Lower lobe of right lung (tissue), 2 donors: ENCODE measurements at regions not wholly inside any gene's neighbourhood (a gene's known extent, or its start where the extent isn't known, plus 50 kb on each side); places are given as distances from the start of the nearest gene placed in this dataset.

Source experiments
- ATAC-seq, 2 donors: fragments of 200-7000 bp; cut with Tn5 transposase; one replicate each; pipeline ENCODE4 v1.9.1; 2020 to 2022; ENCODE audit warnings: mild to moderate bottlenecking in 2 of 2, moderate library complexity in 2 of 2
- DNase-seq: peaks from one replicate; pipeline ENCODE4 v3.0.0-alpha.2; 2020
- H3K27ac ChIP-seq: fragments of 200-600 bp; one replicate; pipeline ENCODE4 v1.8.0; 2022
- H3K27me3 ChIP-seq: fragments of 200-600 bp; one replicate; pipeline ENCODE4 v1.8.0; 2022; ENCODE audit warnings: low read depth
- H3K36me3 ChIP-seq: fragments of 200-600 bp; one replicate; pipeline ENCODE4 v1.8.0; 2022; ENCODE audit warnings: mild to moderate bottlenecking
- H3K4me1 ChIP-seq: fragments of 200-600 bp; one replicate; pipeline ENCODE4 v1.8.0; 2022
- H3K4me3 ChIP-seq: fragments of 200-600 bp; one replicate; pipeline ENCODE4 v1.8.0; 2022; ENCODE audit warnings: mild to moderate bottlenecking
- H3K9me3 ChIP-seq: fragments of 200-600 bp; one replicate; pipeline ENCODE4 v1.8.0; 2022
- intact Hi-C: fragments of 100-400 bp; cut with DNase I; formaldehyde crosslinking; loops from one replicate; pipeline ENCODE4 v1.11.0; 2022
- TF ChIP-seq, protein P1 (sequence below): fragments of 200-600 bp; IDR thresholded peaks from one replicate; pipeline ENCODE4 v1.8.0; 2022; ENCODE audit warnings: antibody characterized with exemption, mild to moderate bottlenecking
- donor health status: DM: no; HTN: yes; CAD: no; lungs with severe emphysema.

DNA sequence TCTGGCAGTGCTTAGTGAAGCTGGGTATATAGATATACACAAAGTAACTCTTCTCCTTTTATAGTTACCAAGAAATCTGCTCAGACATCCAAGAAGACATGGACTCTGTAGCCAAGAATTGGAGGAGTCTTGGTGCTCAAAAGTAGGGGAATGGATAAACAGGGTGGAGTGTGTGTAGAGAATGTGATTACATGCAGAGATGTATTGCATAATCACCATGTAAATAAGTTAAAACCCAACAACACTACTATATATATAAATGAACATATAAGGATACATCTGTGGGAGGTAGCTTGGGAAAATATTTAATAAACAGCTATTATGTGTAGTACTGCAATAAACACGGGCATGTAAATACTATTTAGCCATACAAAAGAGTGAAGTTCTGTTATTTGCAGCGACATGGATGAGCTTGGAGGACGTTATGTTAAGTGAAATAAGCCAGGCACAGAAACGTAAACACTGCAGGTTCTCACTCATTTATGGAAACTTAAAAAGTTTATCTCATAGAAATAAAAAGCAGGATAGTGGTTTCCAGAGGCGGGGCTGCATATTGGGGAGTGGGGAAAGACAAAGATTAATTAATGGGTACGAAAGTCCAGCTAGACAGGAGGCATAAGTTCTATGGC is 207.5 kb downstream of the TENT4A start:
- Histone ChIP-seq H3K36me3 (no peaks in the 10 kb centered on the region), H3K4me3 (no peak overlapping the region), H3K27ac (no peak overlapping the region), H3K27me3 (no peaks in the 10 kb centered on the region), H3K9me3 (no peaks in the 10 kb centered on the region), H3K4me1 (no peaks in the 10 kb centered on the region)
- DNase-seq (no peak), ATAC-seq (no peak)
- intact Hi-C loops = no loop called here
- TF ChIP-seq, protein P1, sequence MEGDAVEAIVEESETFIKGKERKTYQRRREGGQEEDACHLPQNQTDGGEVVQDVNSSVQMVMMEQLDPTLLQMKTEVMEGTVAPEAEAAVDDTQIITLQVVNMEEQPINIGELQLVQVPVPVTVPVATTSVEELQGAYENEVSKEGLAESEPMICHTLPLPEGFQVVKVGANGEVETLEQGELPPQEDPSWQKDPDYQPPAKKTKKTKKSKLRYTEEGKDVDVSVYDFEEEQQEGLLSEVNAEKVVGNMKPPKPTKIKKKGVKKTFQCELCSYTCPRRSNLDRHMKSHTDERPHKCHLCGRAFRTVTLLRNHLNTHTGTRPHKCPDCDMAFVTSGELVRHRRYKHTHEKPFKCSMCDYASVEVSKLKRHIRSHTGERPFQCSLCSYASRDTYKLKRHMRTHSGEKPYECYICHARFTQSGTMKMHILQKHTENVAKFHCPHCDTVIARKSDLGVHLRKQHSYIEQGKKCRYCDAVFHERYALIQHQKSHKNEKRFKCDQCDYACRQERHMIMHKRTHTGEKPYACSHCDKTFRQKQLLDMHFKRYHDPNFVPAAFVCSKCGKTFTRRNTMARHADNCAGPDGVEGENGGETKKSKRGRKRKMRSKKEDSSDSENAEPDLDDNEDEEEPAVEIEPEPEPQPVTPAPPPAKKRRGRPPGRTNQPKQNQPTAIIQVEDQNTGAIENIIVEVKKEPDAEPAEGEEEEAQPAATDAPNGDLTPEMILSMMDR = no peak

DNA sequence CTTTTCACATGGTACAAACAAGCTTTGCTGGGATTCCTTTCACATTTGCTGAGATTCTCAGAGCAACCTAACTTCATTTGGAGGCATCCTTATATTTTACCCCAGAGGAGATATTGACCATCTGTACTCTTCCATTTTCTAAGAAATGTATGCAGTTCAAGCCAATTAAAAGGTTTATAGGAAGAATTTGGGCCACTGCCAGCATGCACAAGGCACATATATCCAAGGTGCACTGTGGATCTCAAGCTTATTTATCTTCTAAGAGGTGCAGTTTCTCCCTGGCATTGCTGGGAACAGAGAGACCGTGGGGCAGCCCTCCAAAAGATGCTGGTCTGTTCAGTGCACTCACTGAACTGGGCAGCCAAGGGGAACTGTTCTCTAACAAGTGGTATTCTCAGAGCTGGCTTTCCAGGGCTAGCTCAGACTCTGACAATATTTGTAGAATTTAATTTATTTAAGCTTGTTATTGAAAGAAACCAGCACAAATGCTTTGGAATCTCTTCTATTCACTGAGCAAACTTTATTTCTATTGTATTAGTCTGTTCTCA is 213.3 kb downstream of the TENT4A start:
- no peaks in the 10 kb centered on the region for H3K4me1 ChIP-seq
- DNase-seq = no peak
- H3K27ac ChIP-seq = no peak overlapping the region
- H3K27me3 ChIP-seq = no peaks in the 10 kb centered on the region
- no peaks in the 10 kb centered on the region for H3K36me3 ChIP-seq
- intact Hi-C loops = no loop called here
- no peaks in the 10 kb centered on the region for H3K9me3 ChIP-seq
- no peak for ATAC-seq
- TF ChIP-seq, protein P1 = no peak
- H3K4me3 ChIP-seq = no peak overlapping the region

DNA sequence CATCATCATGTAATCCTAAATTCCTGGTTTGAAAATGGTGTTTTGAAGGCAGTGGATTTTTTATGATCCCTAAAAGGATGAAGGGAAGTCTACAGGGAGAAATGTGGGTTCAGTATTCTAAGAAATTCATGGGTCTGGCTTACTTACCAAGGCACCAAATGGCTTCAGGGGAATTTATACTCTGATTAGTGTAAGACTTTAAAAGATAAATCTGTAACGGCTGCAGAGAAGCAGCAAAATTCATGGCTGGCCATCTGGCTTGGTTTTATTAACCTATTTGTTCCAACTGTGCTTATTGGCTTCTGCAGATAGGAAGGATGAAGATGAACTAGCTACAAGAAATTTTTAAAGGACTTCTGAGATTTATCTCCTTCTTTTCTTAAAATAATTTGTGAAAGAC is 222.8 kb downstream of the TENT4A start:
- no peak for DNase-seq
- TF ChIP-seq, protein P1 = no peak
- H3K27me3 ChIP-seq = no peaks in the 10 kb centered on the region
- ATAC-seq = no peak
- H3K4me3 ChIP-seq = no peak overlapping the region
- H3K36me3 ChIP-seq = no peaks in the 10 kb centered on the region
- no peaks in the 10 kb centered on the region for H3K9me3 ChIP-seq
- intact Hi-C loops = no loop called here
- no peaks in the 10 kb centered on the region for H3K4me1 ChIP-seq
- no peak overlapping the region for H3K27ac ChIP-seq

DNA sequence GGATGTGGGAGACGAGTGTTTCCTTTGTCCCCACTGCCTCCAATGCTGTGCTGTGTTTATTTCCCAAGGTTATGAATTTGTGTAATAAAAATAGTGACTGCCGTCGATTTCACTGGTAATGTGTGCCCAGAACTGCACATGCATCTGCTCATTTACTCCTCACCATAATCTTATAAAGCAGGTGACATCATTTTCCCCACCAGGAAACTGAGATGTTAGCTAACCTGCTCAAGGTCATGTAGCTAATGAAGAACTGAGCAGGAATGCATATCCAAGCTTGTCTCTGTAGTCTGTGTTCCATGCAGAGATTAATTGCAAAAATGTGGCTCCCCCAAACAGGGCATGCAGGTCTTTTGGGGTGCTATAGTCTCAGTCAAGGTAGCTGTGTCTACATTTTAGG is 224.4 kb downstream of the TENT4A start:
- Histone ChIP-seq H3K27ac (no peak overlapping the region), H3K4me3 (no peak overlapping the region), H3K27me3 (no peaks in the 10 kb centered on the region), H3K4me1 (no peaks in the 10 kb centered on the region), H3K9me3 (no peaks in the 10 kb centered on the region), H3K36me3 (no peaks in the 10 kb centered on the region)
- intact Hi-C loops = no loop called here
- DNase-seq (no peak), ATAC-seq (no peak)
- TF ChIP-seq, protein P1 = no peak

DNA sequence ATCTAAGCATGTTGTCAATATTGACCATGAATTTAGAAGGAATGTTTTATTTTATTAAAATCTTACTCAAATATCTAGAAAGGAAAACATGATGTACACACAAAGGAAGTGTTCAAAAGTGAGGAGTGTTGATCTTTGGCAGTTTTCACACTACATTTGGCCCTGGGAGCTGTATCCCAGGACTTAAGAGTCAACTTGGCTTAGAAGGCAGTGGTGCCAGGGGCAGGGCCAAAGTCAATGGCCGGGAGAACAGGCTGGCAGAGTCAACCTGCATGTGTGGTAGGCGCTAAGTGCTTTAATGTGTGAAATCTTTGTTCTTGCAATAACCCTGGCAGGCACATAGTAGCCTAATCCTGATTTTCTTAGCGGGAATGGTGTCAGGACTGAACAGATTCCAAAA is 228.4 kb downstream of the TENT4A start:
- Histone ChIP-seq H3K4me3 (no peak overlapping the region), H3K27ac (no peak overlapping the region), H3K27me3 (no peaks in the 10 kb centered on the region), H3K36me3 (no peaks in the 10 kb centered on the region), H3K9me3 (no peaks in the 10 kb centered on the region), H3K4me1 (no peaks in the 10 kb centered on the region)
- TF ChIP-seq, protein P1 = no peak
- intact Hi-C loops = no loop called here
- ATAC-seq = no peak
- no peak for DNase-seq
